SKM-1 treated with dmso at 0.1 percent for 144 hours (cell line): ENCODE measurements at regions not wholly inside any gene's neighbourhood (a gene's known extent, or its start where the extent isn't known, plus 50 kb on each side); places are given as distances from the start of the nearest gene placed in this dataset.

Experiments
- DNase-seq: peaks from one replicate; lab custom pipeline; 2025; ENCODE audit not compliant: unreplicated experiment; lab: John Stamatoyannopoulos, UW

GRCh38 chr18:29307982-29308381 lies 1131.1 kb upstream of the CDH2 start:
- DNase-seq: no peak

DNA sequence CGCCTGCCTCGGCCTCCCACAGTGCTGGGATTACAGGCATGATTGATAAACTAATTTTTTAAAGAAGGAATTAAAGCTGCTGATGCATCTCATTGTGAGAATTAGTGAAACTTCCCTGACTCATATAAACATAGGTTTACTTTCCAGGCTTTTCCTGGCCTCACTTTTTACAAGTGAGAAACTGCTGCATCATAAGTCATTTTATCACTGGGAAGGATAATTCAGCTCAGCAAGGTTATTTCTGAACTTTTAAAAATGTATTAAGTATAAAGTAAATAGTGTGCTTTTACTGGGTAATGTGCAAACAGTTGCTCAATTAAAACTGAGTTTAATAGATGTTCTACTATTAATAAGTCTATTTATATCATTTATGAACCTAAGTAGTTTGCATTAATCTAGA lies 1130.3 kb upstream of the CDH2 start:
- DNase-seq: no peak

- DNase-seq: no peak
Observed at GRCh38 chr18:29305516-29305915, 1128.6 kb upstream of the CDH2 start.

DNA sequence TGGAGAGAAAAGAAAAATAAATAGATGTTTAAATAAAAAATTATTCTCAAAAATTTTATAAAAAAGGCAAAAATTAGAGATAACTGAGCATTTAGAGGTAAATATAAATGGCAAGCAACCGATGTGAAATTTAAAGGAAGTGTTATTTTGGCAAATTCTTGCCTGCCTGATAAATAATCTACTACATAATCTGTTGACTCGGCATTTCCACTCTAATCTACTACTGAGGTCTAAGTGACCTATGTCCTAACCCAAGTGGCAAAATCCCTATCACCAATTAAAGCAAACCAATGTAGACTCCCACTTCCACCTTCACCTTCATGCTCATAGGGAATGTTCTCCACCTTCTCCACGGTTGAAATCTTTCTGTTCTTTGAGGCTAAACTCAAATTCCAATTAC lies 1124.1 kb upstream of the CDH2 start:
- DNase-seq: no peak

DNA sequence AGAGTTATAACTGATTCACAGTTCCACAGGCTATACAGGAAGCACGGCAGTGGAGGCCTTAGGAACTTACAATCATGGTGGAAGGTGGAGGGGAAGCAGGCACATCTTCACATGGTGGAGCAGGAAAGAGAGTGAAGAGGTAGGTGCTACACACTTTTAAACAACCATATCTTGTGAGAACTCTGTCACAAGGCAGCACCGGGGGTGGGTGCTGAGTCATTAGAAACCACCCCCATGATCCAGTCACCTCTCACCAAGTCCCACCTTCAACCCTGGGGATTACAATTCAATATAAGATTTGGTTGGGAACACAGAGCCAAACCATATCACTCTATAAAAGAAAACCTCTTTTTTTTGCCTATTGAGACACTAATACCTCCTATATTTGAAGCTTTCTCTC lies 1108.5 kb upstream of the CDH2 start:
- no peak for DNase-seq

DNA sequence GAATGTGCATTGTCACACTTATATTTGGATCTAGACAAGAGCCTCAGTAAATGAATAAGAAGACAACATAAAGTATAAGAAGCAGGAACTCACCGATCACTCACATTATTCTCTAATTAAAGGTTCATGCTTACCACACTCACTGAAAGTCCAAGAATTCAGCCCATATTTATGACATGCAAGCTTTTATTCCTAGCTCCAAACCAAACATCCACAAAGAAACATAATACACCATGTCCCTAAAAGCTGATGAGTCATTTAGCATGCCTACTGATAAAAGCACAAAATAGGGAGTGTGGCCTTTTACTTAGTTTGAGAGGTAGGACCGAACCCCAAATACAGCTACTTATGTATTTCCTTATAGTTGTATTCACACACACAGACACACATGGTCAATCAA lies 1094.6 kb upstream of the CDH2 start:
- DNase-seq: no peak

DNA sequence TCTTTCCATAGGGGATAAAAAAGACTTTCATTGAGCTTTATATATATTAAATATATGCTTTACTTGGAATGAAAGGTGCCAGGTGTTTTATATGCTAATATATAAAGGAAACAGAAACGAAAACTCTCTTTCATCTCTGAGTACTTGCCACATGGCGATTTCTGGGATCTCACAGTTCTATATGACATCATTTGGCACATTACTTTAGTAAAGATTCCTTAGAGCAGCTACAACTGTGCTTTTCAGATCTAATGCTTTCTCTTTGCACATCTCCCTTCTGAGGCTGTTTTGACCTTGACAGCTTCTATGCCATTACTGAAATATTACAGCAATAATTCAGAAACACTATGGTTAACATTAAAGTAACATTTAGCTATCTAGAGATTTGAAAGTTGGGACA lies 1082.9 kb upstream of the CDH2 start:
- DNase-seq: no peak

DNA sequence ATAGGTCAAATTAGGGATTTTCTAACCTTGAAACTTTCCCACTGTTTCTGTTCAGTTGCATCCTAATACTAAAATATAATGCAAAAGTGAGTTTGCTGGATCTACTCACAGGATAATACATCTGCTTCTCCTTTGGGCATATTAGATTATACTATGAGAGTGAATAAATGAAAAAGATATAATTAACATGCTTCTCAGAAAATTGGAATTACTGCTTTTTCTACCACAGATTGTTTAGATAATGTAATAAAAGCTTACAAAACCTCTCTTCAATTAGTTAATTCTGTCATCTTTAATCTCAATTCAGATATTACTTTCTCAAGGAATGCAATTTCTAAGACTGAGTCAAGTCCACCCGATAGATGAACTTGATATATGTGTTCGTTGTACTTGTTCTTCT lies 1077.2 kb upstream of the CDH2 start:
- no peak for DNase-seq

- DNase-seq: no peak
Observed at GRCh38 chr18:29251681-29252080, 1074.8 kb upstream of the CDH2 start.

DNA sequence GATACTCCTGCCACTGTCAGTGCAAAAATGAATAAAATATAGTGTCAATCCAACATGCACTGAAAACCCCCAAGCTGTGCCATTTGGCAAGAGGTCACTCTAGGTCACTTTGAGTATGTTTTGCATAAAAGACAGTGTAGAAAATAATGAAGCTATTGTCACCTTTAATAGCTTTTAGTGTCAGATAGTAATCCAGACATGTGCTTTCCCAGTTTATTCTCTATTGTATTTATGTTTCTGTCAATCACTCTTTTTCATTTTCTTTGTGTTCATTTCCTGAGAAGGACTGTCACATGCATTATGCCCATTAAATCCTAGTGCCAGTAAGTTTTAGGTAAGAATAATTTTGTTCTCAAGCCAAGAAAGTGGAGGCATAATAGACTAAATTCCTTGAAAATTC lies 1073.9 kb upstream of the CDH2 start:
- no peak for DNase-seq

DNA sequence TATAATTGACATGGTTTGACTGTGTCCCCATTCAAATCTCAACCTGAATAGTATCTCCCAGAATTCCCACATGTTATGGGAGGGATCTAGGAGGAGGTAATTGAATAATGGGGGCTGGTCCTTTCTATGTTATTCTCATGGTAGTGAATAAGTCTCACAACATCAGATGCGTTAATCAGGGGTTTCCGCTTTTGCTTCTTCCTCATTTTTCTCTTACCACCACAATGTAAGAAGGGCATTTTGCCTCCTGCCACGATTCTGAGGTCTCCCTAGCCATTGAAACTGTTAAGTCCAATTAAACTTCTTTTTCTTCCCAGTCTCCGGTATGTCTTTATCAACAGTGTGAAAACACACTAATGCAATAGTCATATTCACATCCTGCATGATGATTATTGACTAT lies 1073.3 kb upstream of the CDH2 start:
- DNase-seq: no peak

DNA sequence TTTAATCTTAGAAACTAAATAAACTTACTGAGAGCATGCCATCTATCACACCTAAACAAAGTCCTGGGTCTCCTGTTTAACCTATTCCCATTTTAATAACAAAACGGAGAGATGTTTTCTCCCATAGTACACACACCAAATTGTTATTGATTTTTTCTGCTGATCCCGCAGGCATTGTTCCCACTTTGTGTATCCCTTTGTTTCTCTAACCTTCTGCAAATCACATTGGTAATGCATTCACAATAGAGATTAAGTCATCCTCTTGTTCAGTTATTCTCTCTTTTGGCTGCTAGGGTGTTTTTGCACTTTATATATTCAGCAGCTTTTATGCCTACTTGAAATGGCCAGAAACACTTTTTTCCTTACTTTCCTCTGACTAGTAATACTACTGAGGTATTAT lies 1071.9 kb upstream of the CDH2 start:
- DNase-seq: no peak

DNA sequence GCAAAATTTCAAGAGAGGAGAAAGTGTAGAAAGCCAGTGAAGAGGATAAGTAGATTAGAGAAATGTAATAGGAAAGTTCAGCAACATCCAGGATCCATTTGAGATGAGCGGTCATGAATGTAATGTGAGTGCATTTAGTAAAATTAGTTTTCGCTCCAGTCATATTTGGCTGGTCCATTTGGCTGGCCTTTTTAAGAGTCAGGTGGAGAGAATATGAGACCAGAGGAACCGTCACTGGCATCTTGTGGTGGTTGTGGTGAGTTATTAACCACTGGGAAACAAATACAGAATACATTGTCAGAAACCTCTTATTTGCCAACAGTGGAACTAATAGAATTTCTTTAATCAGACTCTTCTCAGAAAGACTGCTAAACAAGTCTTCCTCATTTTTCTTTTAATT lies 1064.3 kb upstream of the CDH2 start:
- no peak for DNase-seq

DNA sequence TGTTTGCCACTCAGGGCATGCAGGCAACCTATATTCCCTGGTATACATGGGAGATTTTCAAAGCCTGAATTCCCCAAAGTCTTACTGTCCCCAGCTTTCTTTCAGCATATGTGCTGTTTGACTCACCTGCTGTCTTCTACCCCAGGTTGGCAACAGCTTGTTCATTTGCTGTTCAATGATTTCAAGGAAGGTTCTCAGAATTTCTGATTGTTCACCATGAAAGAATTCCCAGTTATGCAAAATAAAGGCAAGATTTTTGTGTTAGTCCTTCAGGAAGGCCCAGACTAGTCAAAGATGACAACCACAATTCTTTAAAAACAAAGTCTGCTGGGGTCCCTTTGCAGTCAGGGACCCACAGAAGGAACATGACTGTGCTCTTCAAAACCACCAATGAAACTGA lies 1057.8 kb upstream of the CDH2 start:
- no peak for DNase-seq

GRCh38 chr18:29226213-29226612 lies 1049.3 kb upstream of the CDH2 start:
- no peak for DNase-seq

DNA sequence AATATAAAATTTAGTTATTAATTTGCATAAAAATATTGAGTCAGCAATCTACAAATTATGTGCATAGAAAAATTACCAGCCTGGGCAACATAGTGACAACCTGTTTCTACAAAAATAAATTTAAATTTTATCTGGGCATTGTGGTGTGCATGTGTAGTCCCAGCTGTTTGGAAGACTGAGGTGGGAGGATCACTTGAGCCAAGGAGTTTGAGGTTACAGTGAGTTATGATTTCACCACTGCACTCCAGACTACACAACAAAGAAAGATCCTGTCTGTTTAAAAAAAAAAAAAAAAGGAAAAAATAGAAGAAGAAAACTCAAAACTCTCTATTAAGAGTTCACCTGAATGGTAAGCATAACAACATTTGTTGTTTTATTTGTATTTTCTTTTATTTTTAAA lies 1048.4 kb upstream of the CDH2 start:
- no peak for DNase-seq

DNA sequence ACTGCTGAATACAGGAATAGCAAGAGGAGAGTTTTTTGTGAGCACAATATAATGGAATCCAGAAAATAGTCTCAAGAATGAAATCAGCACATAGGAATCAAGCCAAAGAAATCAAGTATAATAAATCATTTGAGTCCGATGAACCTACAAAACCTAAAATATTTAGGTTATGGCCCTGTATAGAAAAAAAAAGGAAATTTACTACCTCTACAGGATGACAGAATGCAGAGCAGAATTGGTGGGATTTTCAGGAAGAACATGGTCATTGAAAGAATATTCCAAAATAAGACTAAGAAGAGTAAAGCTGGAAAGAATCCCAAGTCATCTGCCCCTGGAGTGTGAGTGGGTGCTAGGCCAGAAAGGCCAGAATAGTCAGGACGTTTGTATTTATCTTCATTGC lies 1041.2 kb upstream of the CDH2 start:
- DNase-seq: no peak

GRCh38 chr18:29217124-29217915 lies 1040.4 kb upstream of the CDH2 start:
- DNase-seq: no peak

DNA sequence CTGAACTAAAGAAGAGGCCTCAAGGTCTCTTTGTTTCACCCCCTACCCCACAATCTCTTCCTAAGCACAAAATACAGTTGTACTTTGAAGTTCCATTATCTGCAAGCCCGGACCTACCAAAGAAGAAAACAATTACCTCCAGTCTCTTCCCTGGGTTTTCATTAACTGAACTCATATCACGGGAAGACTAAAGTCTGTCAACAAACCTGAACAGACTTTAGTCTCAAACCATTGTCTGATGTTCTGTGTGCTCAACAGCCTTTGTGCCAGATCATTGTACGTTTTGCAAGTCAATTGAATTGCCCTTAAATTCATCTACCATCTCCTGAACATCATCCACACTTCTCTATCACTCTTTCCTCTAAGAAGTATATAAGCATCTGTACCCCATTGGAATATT lies 1021.9 kb upstream of the CDH2 start:
- DNase-seq: no peak

- no peak for DNase-seq
Observed at GRCh38 chr18:29196307-29196706, 1019.4 kb upstream of the CDH2 start.

GRCh38 chr18:29191263-29191662 lies 1014.3 kb upstream of the CDH2 start:
- no peak for DNase-seq

- DNase-seq: no peak
Observed at GRCh38 chr18:29188760-29189159, 1011.8 kb upstream of the CDH2 start.

GRCh38 chr18:29185801-29186200 lies 1008.9 kb upstream of the CDH2 start:
- no peak for DNase-seq
